SK-N-SH (cell line): ENCODE measurements at regions not wholly inside any gene's neighbourhood (a gene's known extent, or its start where the extent isn't known, plus 50 kb on each side); places are given as distances from the start of the nearest gene placed in this dataset.

Source experiments
- CTCF ChIA-PET: fragments of 300-600, 350-600 bp; formaldehyde crosslinking; extraction: SDS; loops from one replicate; lab custom pipeline; 2021; lab: Yijun Ruan, JAX
- POLR2A ChIA-PET: fragments of 350-600 bp; sonication (Branson Sonifier 250); formaldehyde crosslinking; extraction: SDS; loops from one replicate; lab custom pipeline; 2020; ENCODE audit warnings: antibody characterized with exemption, inconsistent platforms; lab: Yijun Ruan, JAX
- DNase-seq: peaks from one replicate; pipeline ENCODE4 v3.0.0; 2012
- H2AFZ ChIP-seq: fragments of 200-600 bp; sonication (generic); 2 replicates; pipeline ENCODE4 v1.8.1; 2016; ENCODE audit warnings: antibody characterized with exemption, mild to moderate bottlenecking, low read depth
- H3F3A ChIP-seq: fragments of 200-600 bp; sonication (generic); replicated peaks from 2 replicates; pipeline ENCODE3; 2016; ENCODE audit warnings: antibody characterized with exemption, mild to moderate bottlenecking; ENCODE audit not compliant: insufficient read depth
- H3K27ac ChIP-seq, 2 experiments: fragments of 200-500 bp in 1 of 2; fragments of 200-600 bp in 1 of 2; sonication (Bioruptor generic) in 1 of 2; sonication (generic), shearing (Covaris generic) in 1 of 2; 2 replicates each; pipeline versions ENCODE4 v1.5.1 to v1.6.1; 2014 to 2016; ENCODE audit warnings: low read depth in 2 of 2, inconsistent platforms in 1 of 2, low read length in 1 of 2, mild to moderate bottlenecking in 1 of 2, mixed read lengths in 1 of 2
- H3K27me3 ChIP-seq: fragments of 200-600 bp; sonication (generic), shearing (Covaris generic); 2 replicates; pipeline ENCODE4 v1.6.1; 2016; ENCODE audit warnings: mixed run types; ENCODE audit not compliant: insufficient read depth
- H3K36me3 ChIP-seq, 2 experiments: fragments of 200-500 bp in 1 of 2; fragments of 200-600 bp in 1 of 2; sonication (Bioruptor generic) in 1 of 2; sonication (generic) in 1 of 2; replicated peaks in 1 of 2; 2 replicates each; pipeline versions ENCODE3 to v1.5.1; 2014 to 2016; ENCODE audit warnings: low read length in 1 of 2, mild to moderate bottlenecking in 1 of 2; ENCODE audit not compliant: insufficient read depth in 2 of 2, control insufficient read depth in 1 of 2
- H3K4me1 ChIP-seq, 2 experiments: fragments of 200-500 bp in 1 of 2; fragments of 200-600 bp in 1 of 2; sonication (Bioruptor generic) in 1 of 2; sonication (generic), shearing (Covaris generic) in 1 of 2; 2 replicates each; pipeline versions ENCODE4 v1.5.1 to v1.6.1; 2014 to 2016; ENCODE audit warnings: low read depth in 1 of 2, low read length in 1 of 2, mixed run types in 1 of 2; ENCODE audit not compliant: insufficient read depth in 2 of 2, control insufficient read depth in 1 of 2
- H3K4me2 ChIP-seq: fragments of 200-600 bp; sonication (generic), shearing (Covaris generic); 2 replicates; pipeline ENCODE4 v1.6.1; 2017; ENCODE audit warnings: mixed run types
- H3K4me3 ChIP-seq, 2 experiments: fragments of 200-500 bp in 1 of 2; fragments of 200-600 bp in 1 of 2; sonication (Bioruptor generic) in 1 of 2; sonication (generic), shearing (Covaris generic) in 1 of 2; 2 replicates each; pipeline versions ENCODE4 v1.5.1 to v1.8.1; 2014 to 2016; ENCODE audit warnings: low read depth in 2 of 2, inconsistent platforms in 1 of 2, low read length in 1 of 2, mild to moderate bottlenecking in 1 of 2, mixed read lengths in 1 of 2, moderate library complexity in 1 of 2
- H3K79me2 ChIP-seq: fragments of 200-600 bp; sonication (generic); 2 replicates; pipeline ENCODE4 v1.8.1; 2017; ENCODE audit warnings: mild to moderate bottlenecking; ENCODE audit not compliant: insufficient read depth
- H3K9ac ChIP-seq: fragments of 200-600 bp; sonication (generic); 2 replicates; pipeline ENCODE4 v1.6.1; 2017; ENCODE audit warnings: mixed run types
- H3K9me2 ChIP-seq: fragments of 200-600 bp; sonication (generic); 2 replicates; pipeline ENCODE4 v1.6.1; 2017; ENCODE audit warnings: mixed run types
- H3K9me3 ChIP-seq: fragments of 200-600 bp; sonication (generic); 2 replicates; pipeline ENCODE4 v1.6.1; 2017; ENCODE audit warnings: mixed run types, mild to moderate bottlenecking, moderate library complexity
- H4K20me1 ChIP-seq: fragments of 200-600 bp; sonication (generic); 2 replicates; pipeline ENCODE4 v1.6.1; 2017; ENCODE audit warnings: mild to moderate bottlenecking, mixed run types; ENCODE audit not compliant: insufficient read depth
- EP300 ChIP-seq, 2 experiments: IDR thresholded peaks; 2 replicates each; pipeline versions ENCODE4 v1.4.0 to v1.6.1; 2012; ENCODE audit warnings: borderline replicate concordance in 1 of 2, low read depth in 1 of 2, low read length in 1 of 2
- EZH2phosphoT487 ChIP-seq: fragments of 200-600 bp; sonication (generic); IDR thresholded peaks from 2 replicates; pipeline ENCODE4 v1.6.1; 2017; ENCODE audit warnings: low read depth, mixed run types, mild to moderate bottlenecking, antibody characterized with exemption, moderate library complexity, borderline replicate concordance
- NFIC ChIP-seq: IDR thresholded peaks from 2 replicates; pipeline ENCODE4 v1.4.0; 2012; ENCODE audit warnings: borderline replicate concordance
- PBX3 ChIP-seq: IDR thresholded peaks from 2 replicates; pipeline ENCODE4; 2012
- REST ChIP-seq: IDR thresholded peaks from 2 replicates; pipeline ENCODE4 v1.6.1; 2012; ENCODE audit warnings: mild to moderate bottlenecking, low read depth, low read length, moderate library complexity
- RFX5 ChIP-seq: IDR thresholded peaks from 2 replicates; pipeline ENCODE4 v1.6.1; 2012; ENCODE audit warnings: mild to moderate bottlenecking, improper control_type of control experiment, low read length
- SIN3A ChIP-seq: IDR thresholded peaks from 2 replicates; pipeline ENCODE4 v1.6.1; 2012; ENCODE audit warnings: low read depth, mild to moderate bottlenecking, low read length, moderate library complexity, borderline replicate concordance
- TCF12 ChIP-seq: IDR thresholded peaks from 2 replicates; pipeline ENCODE4 v1.4.0; 2012
- USF1 ChIP-seq: IDR thresholded peaks from 2 replicates; pipeline ENCODE4 v1.4.0; 2012; ENCODE audit warnings: low read depth, borderline replicate concordance
- USF2 ChIP-seq: fragments of 150-350 bp; IDR thresholded peaks from 2 replicates; pipeline ENCODE4 v1.6.1; 2017; ENCODE audit warnings: antibody characterized with exemption, low read length, low read depth, borderline replicate concordance
- WGBS: methylation state at CpG from one replicate; pipeline ENCODE4 v1.1.6; 2017; ENCODE audit warnings: low lambda C conversion rate; 5-methylcytosine and 5-hydroxymethylcytosine counted together

- WGBS, result 97% methylated on average over 3 of the region's 3 CpGs
- H3K4me1 ChIP-seq, result peaks cover 9 to 15% of the 10 kb centered on the region in 2 experiments
- peaks cover 10% of the 10 kb centered on the region for H3F3A ChIP-seq
- H3K27ac ChIP-seq, result no peak overlapping the region
- H3K4me3 ChIP-seq, result no peak overlapping the region
- no peak for TF ChIP-seq EZH2phosphoT487
- no peak for TF ChIP-seq EP300 (IDR thresholded peaks at IDR 0.05; ENCODE audit: borderline replicate concordance in 1 of 2, low read depth in 1 of 2, low read length in 1 of 2)
- TF ChIP-seq TCF12, result no peak
- no peak for TF ChIP-seq USF1
- no peak for TF ChIP-seq USF2
- TF ChIP-seq NFIC, result no peak
- no peak for TF ChIP-seq RFX5
- TF ChIP-seq SIN3A, result no peak
- TF ChIP-seq PBX3, result no peak
- no peak for TF ChIP-seq REST
- no peak for DNase-seq
- ChIA-PET POLR2A (no interaction called here), CTCF (interaction anchor here (1.3 kb wide), 1 partner anchor 15 kb away, joined by 3 read pairs; no protein-coding TSS in a partner anchor)
- H4K20me1 ChIP-seq, result no peaks in the 10 kb centered on the region; the same call in 1 of the 2 replicates
- no peak overlapping the region for H2AFZ ChIP-seq
- no peaks in the 10 kb centered on the region for H3K36me3 ChIP-seq
- no peaks in the 10 kb centered on the region for H3K27me3 ChIP-seq
- no peaks in the 10 kb centered on the region for H3K79me2 ChIP-seq
- H3K4me2 ChIP-seq, result no peak overlapping the region
- H3K9ac ChIP-seq, result no peak overlapping the region
- no peaks in the 10 kb centered on the region for H3K9me3 ChIP-seq
- H3K9me2 ChIP-seq, result no peaks in the 10 kb centered on the region
Observed at GRCh38 chr10:29146311-29147100, 142.4 kb upstream of the LYZL1 start.
